IMR-90 (cell line): ENCODE measurements at regions not wholly inside any gene's neighbourhood (a gene's known extent, or its start where the extent isn't known, plus 50 kb on each side); places are given as distances from the start of the nearest gene placed in this dataset.

Source experiments
- ATAC-seq: fragments of 200-7000 bp; cut with Tn5 transposase; 2 replicates; pipeline ENCODE4 v1.9.1; 2020; ENCODE audit warnings: low read depth, mild to moderate bottlenecking, moderate library complexity
- BruUV-seq: library from RNA; stranded (reverse); fragments of 400-500 nt; replicated peaks from 2 replicates; lab custom pipeline; 2021; lab: Mats Ljungman, UMichigan
- CTCF ChIA-PET: fragments of 300-600 bp; formaldehyde crosslinking; extraction: SDS; loops from one replicate; lab custom pipeline; 2021; ENCODE audit warnings: antibody characterized with exemption; lab: Yijun Ruan, JAX
- POLR2A ChIA-PET: fragments of 300-600 bp; sonication (Branson Sonifier 250); formaldehyde crosslinking; loops from one replicate; lab custom pipeline; 2022; ENCODE audit warnings: antibody characterized with exemption; ENCODE audit not compliant: unreplicated experiment; lab: Charles Lee
- DNase-seq: peaks from one replicate; pipeline ENCODE4 v3.0.0; 2013
- H2AFZ ChIP-seq: replicated peaks from 2 replicates; pipeline ENCODE3; 2013; ENCODE audit warnings: low read length, mild to moderate bottlenecking; ENCODE audit not compliant: poor library complexity
- H2AK5ac ChIP-seq: 2 replicates; pipeline ENCODE4 v1.6.1; 2013; ENCODE audit warnings: low read depth, low read length, inconsistent platforms
- H2AK9ac ChIP-seq: replicated peaks from 2 replicates; pipeline ENCODE3; 2013; ENCODE audit warnings: mild to moderate bottlenecking, low read depth, low read length, moderate library complexity; ENCODE audit not compliant: poor library complexity
- H2BK120ac ChIP-seq: 2 replicates; pipeline ENCODE4 v1.6.1; 2013; ENCODE audit warnings: low read depth, low read length, inconsistent platforms
- H2BK15ac ChIP-seq: 3 replicates; pipeline ENCODE4 v1.6.1; 2013; ENCODE audit warnings: low read depth, low read length, inconsistent platforms
- H2BK20ac ChIP-seq: 2 replicates; pipeline ENCODE4 v1.6.1; 2013; ENCODE audit warnings: low read depth, mild to moderate bottlenecking, inconsistent platforms, low read length, moderate library complexity
- H2BK5ac ChIP-seq: 2 replicates; pipeline ENCODE4 v1.6.1; 2013; ENCODE audit warnings: mild to moderate bottlenecking, low read depth, low read length, inconsistent platforms; ENCODE audit not compliant: poor library complexity, severe bottlenecking
- H3K14ac ChIP-seq: replicated peaks from 2 replicates; pipeline ENCODE4 v1.6.1; 2013; ENCODE audit warnings: low read depth, low read length, inconsistent platforms
- H3K18ac ChIP-seq: 2 replicates; pipeline ENCODE4 v1.6.1; 2013; ENCODE audit warnings: low read depth, low read length, control low read depth
- H3K23ac ChIP-seq: 2 replicates; pipeline ENCODE4 v1.6.1; 2013; ENCODE audit warnings: low read depth, low read length, inconsistent platforms
- H3K27ac ChIP-seq: 2 replicates; pipeline ENCODE4 v1.5.1; 2013; ENCODE audit warnings: mild to moderate bottlenecking, control low read depth, low read length; ENCODE audit not compliant: insufficient read depth
- H3K27me3 ChIP-seq: 2 replicates; pipeline ENCODE4 v1.6.1; 2013; ENCODE audit warnings: low read length; ENCODE audit not compliant: control insufficient read depth, insufficient read depth
- H3K36me3 ChIP-seq: 2 replicates; pipeline ENCODE4 v1.6.1; 2013; ENCODE audit warnings: low read length, mixed read lengths; ENCODE audit not compliant: control insufficient read depth, insufficient read depth
- H3K4ac ChIP-seq: 2 replicates; pipeline ENCODE4 v1.6.1; 2013; ENCODE audit warnings: low read depth, low read length, inconsistent platforms
- H3K4me1 ChIP-seq: 2 replicates; pipeline ENCODE4 v1.6.1; 2013; ENCODE audit warnings: low read length, mixed read lengths; ENCODE audit not compliant: control insufficient read depth, insufficient read depth
- H3K4me2 ChIP-seq: 2 replicates; pipeline ENCODE4 v1.6.1; 2013; ENCODE audit warnings: low read depth, mild to moderate bottlenecking, control low read depth, low read length, moderate library complexity
- H3K4me3 ChIP-seq: 2 replicates; pipeline ENCODE4 v1.5.1; 2013; ENCODE audit warnings: low read depth, mild to moderate bottlenecking, control low read depth, low read length, moderate library complexity; ENCODE audit not compliant: insufficient read depth
- H3K56ac ChIP-seq: 2 replicates; pipeline ENCODE4 v1.6.1; 2013; ENCODE audit warnings: low read length, inconsistent platforms; ENCODE audit not compliant: insufficient read depth; ENCODE audit errors: extremely low read depth
- H3K79me1 ChIP-seq, 2 experiments: 2 replicates each; pipeline ENCODE4 v1.6.1; 2013; ENCODE audit warnings: low read length in 2 of 2, inconsistent platforms in 1 of 2, low read depth in 1 of 2
- H3K9ac ChIP-seq: 2 replicates; pipeline ENCODE4 v1.6.1; 2013; ENCODE audit warnings: low read depth, low read length, control low read depth
- H3K9me1 ChIP-seq: 2 replicates; pipeline ENCODE4 v1.6.1; 2013; ENCODE audit warnings: low read length, inconsistent platforms; ENCODE audit not compliant: insufficient read depth
- H3K9me3 ChIP-seq: 2 replicates; pipeline ENCODE4 v1.6.1; 2013; ENCODE audit warnings: low read length; ENCODE audit not compliant: control insufficient read depth, insufficient read depth
- H4K20me1 ChIP-seq: 2 replicates; pipeline ENCODE4 v1.6.1; 2013; ENCODE audit warnings: low read length, inconsistent platforms; ENCODE audit not compliant: insufficient read depth
- H4K5ac ChIP-seq: 2 replicates; pipeline ENCODE4 v1.6.1; 2013; ENCODE audit warnings: mild to moderate bottlenecking, low read depth, low read length, control low read depth
- H4K8ac ChIP-seq, 2 experiments: 2 replicates each; pipeline ENCODE4 v1.6.1; 2013; ENCODE audit warnings: low read depth in 2 of 2, low read length in 2 of 2, control low read depth in 1 of 2, inconsistent platforms in 1 of 2
- H4K91ac ChIP-seq: 2 replicates; pipeline ENCODE4 v1.6.1; 2013; ENCODE audit warnings: low read depth, low read length, inconsistent platforms; ENCODE audit not compliant: insufficient read depth
- FOS ChIP-seq: fragments of 150-350 bp; IDR thresholded peaks from 2 replicates; pipeline ENCODE4 v1.6.1; 2016; ENCODE audit warnings: low read depth, low read length
- WGBS, 2 experiments: methylation state at CpG; one replicate each; pipeline versions ENCODE4 v1.1.5 to v1.1.7; 2013; ENCODE audit warnings: missing lambda C conversion rate in 2 of 2; ENCODE audit not compliant: insufficient read length in 1 of 2; ENCODE audit errors: extremely low coverage in 2 of 2; 5-methylcytosine and 5-hydroxymethylcytosine counted together
- dilution Hi-C: fragments of 300-500 bp; cut with HindIII; formaldehyde crosslinking; loops from one replicate; pipeline ENCODE4 v1.14.3; 2018; ENCODE audit warnings: low sequenced_read_pairs; ENCODE audit not compliant: unreplicated experiment
- in situ Hi-C: fragments of 300-500 bp; cut with MboI; formaldehyde crosslinking; loops from 3 replicates; pipeline ENCODE4 v1.14.3; 2019; ENCODE audit warnings: low sequenced_read_pairs, inconsistent platforms, mixed read lengths
- intact Hi-C: fragments of 100-400 bp; cut with micrococcal nuclease; formaldehyde crosslinking; loops from 2 replicates; pipeline ENCODE4 v1.10.0; 2022

DNA sequence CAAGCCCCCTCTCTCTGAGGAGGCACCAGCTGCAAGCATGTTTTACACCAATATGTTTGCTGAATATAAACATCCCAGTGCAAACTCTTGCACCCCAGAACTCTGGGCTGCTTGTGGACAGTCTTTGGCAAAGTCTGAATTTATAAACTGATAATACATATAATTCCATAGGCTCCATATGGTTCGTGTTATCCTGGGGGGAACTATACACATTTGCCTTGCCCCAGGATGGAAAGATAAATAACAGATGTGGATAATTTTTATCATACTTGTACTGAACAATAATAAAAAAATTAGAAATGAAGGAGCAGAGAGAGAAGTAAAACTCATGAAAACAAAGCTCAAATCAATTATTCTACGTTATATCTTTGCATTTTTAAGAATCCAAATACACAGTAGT is 50.6 kb upstream of the GAS1 start:
- no peak overlapping the region for H3K27ac ChIP-seq
- dilution Hi-C loops (no loop called here), in situ Hi-C loops (no loop called here), intact Hi-C loops (no loop called here)
- H3K9me3 ChIP-seq: no peaks in the 10 kb centered on the region
- H4K5ac ChIP-seq: no peak overlapping the region
- H3K23ac ChIP-seq: no peak overlapping the region
- no peak overlapping the region for H4K91ac ChIP-seq
- no peak overlapping the region for H3K56ac ChIP-seq
- H3K4me1 ChIP-seq: no peaks in the 10 kb centered on the region
- H3K4ac ChIP-seq: no peak overlapping the region
- H3K9ac ChIP-seq: no peak overlapping the region
- H3K27me3 ChIP-seq: no peaks in the 10 kb centered on the region
- CTCF ChIA-PET: no interaction called here
- no peak overlapping the region for H2BK20ac ChIP-seq
- no peak for TF ChIP-seq FOS
- ATAC-seq (no peak), DNase-seq (no peak)
- H2BK15ac ChIP-seq: no peak overlapping the region
- no peak overlapping the region for H3K4me3 ChIP-seq
- no TSS peak for BruUV-seq
- H3K14ac ChIP-seq: no peak overlapping the region
- H2AK5ac ChIP-seq: no peak overlapping the region
- no peak overlapping the region for H2AFZ ChIP-seq
- H4K20me1 ChIP-seq: no peaks in the 10 kb centered on the region
- no peak overlapping the region for H4K8ac ChIP-seq
- no peaks in the 10 kb centered on the region for H3K79me1 ChIP-seq
- WGBS, 2 experiments: no CpG with 5 or more reads among the region's 2 CpGs
- POLR2A ChIA-PET: no interaction called here
- H3K4me2 ChIP-seq: no peak overlapping the region
- H3K9me1 ChIP-seq: no peaks in the 10 kb centered on the region
- no peak overlapping the region for H2BK5ac ChIP-seq
- H2BK120ac ChIP-seq: no peak overlapping the region
- H2AK9ac ChIP-seq: no peak overlapping the region
- no peak overlapping the region for H3K18ac ChIP-seq
- no peaks in the 10 kb centered on the region for H3K36me3 ChIP-seq
